SK-N-SH (cell line): ENCODE measurements at regions not wholly inside any gene's neighbourhood (a gene's known extent, or its start where the extent isn't known, plus 50 kb on each side); places are given as distances from the start of the nearest gene placed in this dataset.
"Not testable (repeated sequence)": the region's sequence is repeated elsewhere in the genome, so short reads cannot be mapped to it uniquely, and the experiment has no call there.

Source experiments
- CTCF ChIA-PET: fragments of 300-600, 350-600 bp; formaldehyde crosslinking; extraction: SDS; loops from one replicate; lab custom pipeline; 2021; lab: Yijun Ruan, JAX
- POLR2A ChIA-PET: fragments of 350-600 bp; sonication (Branson Sonifier 250); formaldehyde crosslinking; extraction: SDS; loops from one replicate; lab custom pipeline; 2020; ENCODE audit warnings: antibody characterized with exemption, inconsistent platforms; lab: Yijun Ruan, JAX
- DNase-seq: peaks from one replicate; pipeline ENCODE4 v3.0.0; 2012
- H2AFZ ChIP-seq: fragments of 200-600 bp; sonication (generic); 2 replicates; pipeline ENCODE4 v1.8.1; 2016; ENCODE audit warnings: antibody characterized with exemption, mild to moderate bottlenecking, low read depth
- H3F3A ChIP-seq: fragments of 200-600 bp; sonication (generic); replicated peaks from 2 replicates; pipeline ENCODE3; 2016; ENCODE audit warnings: antibody characterized with exemption, mild to moderate bottlenecking; ENCODE audit not compliant: insufficient read depth
- H3K27ac ChIP-seq, 2 experiments: fragments of 200-500 bp in 1 of 2; fragments of 200-600 bp in 1 of 2; sonication (Bioruptor generic) in 1 of 2; sonication (generic), shearing (Covaris generic) in 1 of 2; 2 replicates each; pipeline versions ENCODE4 v1.5.1 to v1.6.1; 2014 to 2016; ENCODE audit warnings: low read depth in 2 of 2, inconsistent platforms in 1 of 2, low read length in 1 of 2, mild to moderate bottlenecking in 1 of 2, mixed read lengths in 1 of 2
- H3K27me3 ChIP-seq: fragments of 200-600 bp; sonication (generic), shearing (Covaris generic); 2 replicates; pipeline ENCODE4 v1.6.1; 2016; ENCODE audit warnings: mixed run types; ENCODE audit not compliant: insufficient read depth
- H3K36me3 ChIP-seq, 2 experiments: fragments of 200-500 bp in 1 of 2; fragments of 200-600 bp in 1 of 2; sonication (Bioruptor generic) in 1 of 2; sonication (generic) in 1 of 2; replicated peaks in 1 of 2; 2 replicates each; pipeline versions ENCODE3 to v1.5.1; 2014 to 2016; ENCODE audit warnings: low read length in 1 of 2, mild to moderate bottlenecking in 1 of 2; ENCODE audit not compliant: insufficient read depth in 2 of 2, control insufficient read depth in 1 of 2
- H3K4me1 ChIP-seq, 2 experiments: fragments of 200-500 bp in 1 of 2; fragments of 200-600 bp in 1 of 2; sonication (Bioruptor generic) in 1 of 2; sonication (generic), shearing (Covaris generic) in 1 of 2; 2 replicates each; pipeline versions ENCODE4 v1.5.1 to v1.6.1; 2014 to 2016; ENCODE audit warnings: low read depth in 1 of 2, low read length in 1 of 2, mixed run types in 1 of 2; ENCODE audit not compliant: insufficient read depth in 2 of 2, control insufficient read depth in 1 of 2
- H3K4me2 ChIP-seq: fragments of 200-600 bp; sonication (generic), shearing (Covaris generic); 2 replicates; pipeline ENCODE4 v1.6.1; 2017; ENCODE audit warnings: mixed run types
- H3K4me3 ChIP-seq, 2 experiments: fragments of 200-500 bp in 1 of 2; fragments of 200-600 bp in 1 of 2; sonication (Bioruptor generic) in 1 of 2; sonication (generic), shearing (Covaris generic) in 1 of 2; 2 replicates each; pipeline versions ENCODE4 v1.5.1 to v1.8.1; 2014 to 2016; ENCODE audit warnings: low read depth in 2 of 2, inconsistent platforms in 1 of 2, low read length in 1 of 2, mild to moderate bottlenecking in 1 of 2, mixed read lengths in 1 of 2, moderate library complexity in 1 of 2
- H3K79me2 ChIP-seq: fragments of 200-600 bp; sonication (generic); 2 replicates; pipeline ENCODE4 v1.8.1; 2017; ENCODE audit warnings: mild to moderate bottlenecking; ENCODE audit not compliant: insufficient read depth
- H3K9ac ChIP-seq: fragments of 200-600 bp; sonication (generic); 2 replicates; pipeline ENCODE4 v1.6.1; 2017; ENCODE audit warnings: mixed run types
- H3K9me2 ChIP-seq: fragments of 200-600 bp; sonication (generic); 2 replicates; pipeline ENCODE4 v1.6.1; 2017; ENCODE audit warnings: mixed run types
- H3K9me3 ChIP-seq: fragments of 200-600 bp; sonication (generic); 2 replicates; pipeline ENCODE4 v1.6.1; 2017; ENCODE audit warnings: mixed run types, mild to moderate bottlenecking, moderate library complexity
- H4K20me1 ChIP-seq: fragments of 200-600 bp; sonication (generic); 2 replicates; pipeline ENCODE4 v1.6.1; 2017; ENCODE audit warnings: mild to moderate bottlenecking, mixed run types; ENCODE audit not compliant: insufficient read depth
- EZH2phosphoT487 ChIP-seq: fragments of 200-600 bp; sonication (generic); IDR thresholded peaks from 2 replicates; pipeline ENCODE4 v1.6.1; 2017; ENCODE audit warnings: low read depth, mixed run types, mild to moderate bottlenecking, antibody characterized with exemption, moderate library complexity, borderline replicate concordance
- FOXM1 ChIP-seq: IDR thresholded peaks from 2 replicates; pipeline ENCODE4 v1.4.0; 2012; ENCODE audit warnings: low read depth, mild to moderate bottlenecking
- GABPA ChIP-seq: IDR thresholded peaks from 2 replicates; pipeline ENCODE4 v1.4.0; 2012; ENCODE audit warnings: low read depth, mild to moderate bottlenecking
- JUND ChIP-seq: IDR thresholded peaks from 2 replicates; pipeline ENCODE4 v1.4.0; 2012
- MAX ChIP-seq: IDR thresholded peaks from 2 replicates; pipeline ENCODE4 v1.4.0; 2012; ENCODE audit warnings: low read depth
- POLR2AphosphoS5 ChIP-seq: IDR thresholded peaks from 2 replicates; pipeline ENCODE4 v1.6.1; 2012; ENCODE audit warnings: low read depth, low read length
- RCOR1 ChIP-seq: fragments of 150-350 bp; IDR thresholded peaks from 2 replicates; pipeline ENCODE4 v1.6.1; 2017; ENCODE audit warnings: antibody characterized with exemption, low read length
- RXRA ChIP-seq: IDR thresholded peaks from 2 replicates; pipeline ENCODE4 v1.4.0; 2012; ENCODE audit warnings: low read depth, mild to moderate bottlenecking, borderline replicate concordance
- USF2 ChIP-seq: fragments of 150-350 bp; IDR thresholded peaks from 2 replicates; pipeline ENCODE4 v1.6.1; 2017; ENCODE audit warnings: antibody characterized with exemption, low read length, low read depth, borderline replicate concordance
- WGBS: methylation state at CpG from one replicate; pipeline ENCODE4 v1.1.6; 2017; ENCODE audit warnings: low lambda C conversion rate; 5-methylcytosine and 5-hydroxymethylcytosine counted together

DNA sequence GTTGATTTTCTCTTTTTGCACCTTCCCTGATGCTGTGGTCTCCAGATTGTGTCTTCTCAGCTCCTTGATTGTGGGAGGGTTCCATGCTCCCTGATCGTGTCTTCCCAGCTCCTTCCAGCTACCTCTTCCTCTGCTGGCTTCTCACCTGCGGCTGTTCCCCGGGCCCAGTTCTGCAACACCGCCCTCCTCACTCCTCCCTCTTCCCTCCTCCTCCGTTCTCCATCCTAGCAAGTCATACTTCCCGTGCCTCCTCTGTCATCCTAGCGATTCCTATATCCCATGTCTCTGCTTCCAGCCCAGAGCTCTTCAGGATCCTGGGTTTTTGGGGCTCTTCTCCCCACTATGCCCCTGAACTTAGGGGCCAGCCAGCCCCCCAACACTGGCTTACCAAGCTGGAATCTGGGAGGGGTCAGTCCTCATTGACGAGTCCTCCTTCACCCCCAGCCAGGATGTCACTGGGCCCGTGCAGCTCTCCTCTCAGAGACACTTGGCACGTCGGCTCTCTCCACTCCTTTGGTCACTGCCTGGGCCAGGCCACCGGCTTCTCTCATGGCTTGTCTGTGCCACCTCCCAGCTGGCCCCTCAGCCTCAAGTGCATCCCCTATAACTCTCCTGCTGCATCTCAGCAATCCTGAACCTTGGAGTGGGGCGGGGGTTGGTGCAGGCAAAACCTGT is 255.4 kb upstream of the MVB12B start:
- ChIA-PET CTCF (interaction anchor here (0.7 to 1.3 kb wide), 3 partner anchors 11 to 327 kb away, joined by 3 read pairs; no protein-coding TSS in a partner anchor), POLR2A (no interaction called here)
- Histone ChIP-seq H2AFZ (no peak overlapping the region), H3K9ac (no peak overlapping the region), H3K79me2 (no peaks in the 10 kb centered on the region), H4K20me1 (no peaks in the 10 kb centered on the region), H3K4me3 (no peak overlapping the region), H3K4me1 (peaks cover 0 to 5% of the 10 kb centered on the region in 2 experiments; a peak in 1 of 4 replicates)
- no peak for TF ChIP-seq GABPA
- no peak for TF ChIP-seq MAX
- TF ChIP-seq POLR2AphosphoS5 = no peak
- TF ChIP-seq JUND = no peak
- no peak for TF ChIP-seq FOXM1
- TF ChIP-seq EZH2phosphoT487 = no peak
- TF ChIP-seq USF2 = no peak
- TF ChIP-seq, all 33 proteins: peak for 0
- 66% methylated on average over 12 of the region's 13 CpGs for WGBS
- Histone ChIP-seq H3K27ac (no peak overlapping the region), H3K9me2 (no peaks in the 10 kb centered on the region), H3K4me2 (no peak overlapping the region), H3K36me3 (no peaks in the 10 kb centered on the region), H3K9me3 (no peaks in the 10 kb centered on the region), H3K27me3 (no peaks in the 10 kb centered on the region; the same call in 1 of the 2 replicates), H3F3A (no peaks in the 10 kb centered on the region)
- DNase-seq = no peak

- H3K4me3 ChIP-seq, H3K9me3 ChIP-seq, H2AFZ ChIP-seq, H3F3A ChIP-seq, POLR2A ChIA-PET, H4K20me1 ChIP-seq, H3K27ac ChIP-seq, H3K9ac ChIP-seq, DNase-seq, H3K4me2 ChIP-seq, H3K27me3 ChIP-seq, H3K79me2 ChIP-seq, H3K36me3 ChIP-seq, CTCF ChIA-PET, H3K9me2 ChIP-seq, H3K4me1 ChIP-seq: not testable (repeated sequence)
- WGBS = 57% methylated on average over 11 of the region's 12 CpGs
These were observed 249.0 kb upstream of the MVB12B start for GRCh38 chr9:126077656-126078055.

GRCh38 chr9:126080641-126081040 is 246.0 kb upstream of the MVB12B start:
- H3K27ac ChIP-seq = no peak overlapping the region
- 20% methylated on average over 2 of the region's 2 CpGs for WGBS
- ChIA-PET CTCF (no interaction called here), POLR2A (interaction anchor here (0.7 kb wide), 1 partner anchor 282 kb away, joined by 3 read pairs; no protein-coding TSS in a partner anchor)
- H3K36me3 ChIP-seq = no peaks in the 10 kb centered on the region
- no peak overlapping the region for H3K4me3 ChIP-seq
- H3K9me2 ChIP-seq = no peaks in the 10 kb centered on the region
- H3K27me3 ChIP-seq = no peaks in the 10 kb centered on the region
- TF ChIP-seq RXRA (no peak), RCOR1 (no peak)
- H3K4me1 ChIP-seq = peaks cover 0 to 7% of the 10 kb centered on the region in 2 experiments; a peak in 1 of 4 replicates
- no peak for DNase-seq
- no peaks in the 10 kb centered on the region for H4K20me1 ChIP-seq
- H3K4me2 ChIP-seq = no peak overlapping the region
- H3F3A ChIP-seq = no peaks in the 10 kb centered on the region
- no peaks in the 10 kb centered on the region for H3K9me3 ChIP-seq
- no peaks in the 10 kb centered on the region for H3K79me2 ChIP-seq
- no peak overlapping the region for H2AFZ ChIP-seq
- no peak overlapping the region for H3K9ac ChIP-seq
